Stomach smooth muscle (tissue), 2 donors: ENCODE measurements at regions not wholly inside any gene's neighbourhood (a gene's known extent, or its start where the extent isn't known, plus 50 kb on each side); places are given as distances from the start of the nearest gene placed in this dataset.
"Not testable (repeated sequence)": the region's sequence is repeated elsewhere in the genome, so short reads cannot be mapped to it uniquely, and the experiment has no call there.

Source experiments
- H3K27ac ChIP-seq: one replicate; pipeline ENCODE4 v1.7.0; 2013; ENCODE audit warnings: mild to moderate bottlenecking, low read length, inconsistent platforms
- H3K27me3 ChIP-seq, 2 donors: one replicate each; pipeline ENCODE4 v1.7.0; 2013; ENCODE audit warnings: low read length in 2 of 2; ENCODE audit not compliant: insufficient read depth in 2 of 2, control insufficient read depth in 1 of 2
- H3K36me3 ChIP-seq, 2 donors: one replicate each; pipeline ENCODE4 v1.7.0; 2013; ENCODE audit warnings: low read length in 2 of 2; ENCODE audit not compliant: control insufficient read depth in 2 of 2, insufficient read depth in 2 of 2
- H3K4me1 ChIP-seq: one replicate; pipeline ENCODE4 v1.7.0; 2013; ENCODE audit warnings: low read length; ENCODE audit not compliant: control insufficient read depth, insufficient read depth
- H3K4me3 ChIP-seq, 2 donors: one replicate each; pipeline ENCODE4 v1.7.0; 2013; ENCODE audit warnings: low read length in 2 of 2
- H3K9ac ChIP-seq, 2 donors: one replicate each; pipeline ENCODE4 v1.7.0; 2013; ENCODE audit warnings: low read length in 2 of 2, mild to moderate bottlenecking in 1 of 2
- H3K9me3 ChIP-seq, 2 donors: one replicate each; pipeline ENCODE4 v1.7.0; 2013; ENCODE audit warnings: low read length in 2 of 2; ENCODE audit not compliant: control insufficient read depth in 2 of 2
- donor health status: healthy.
- donor health status: Pancreatic carcinoma.

DNA sequence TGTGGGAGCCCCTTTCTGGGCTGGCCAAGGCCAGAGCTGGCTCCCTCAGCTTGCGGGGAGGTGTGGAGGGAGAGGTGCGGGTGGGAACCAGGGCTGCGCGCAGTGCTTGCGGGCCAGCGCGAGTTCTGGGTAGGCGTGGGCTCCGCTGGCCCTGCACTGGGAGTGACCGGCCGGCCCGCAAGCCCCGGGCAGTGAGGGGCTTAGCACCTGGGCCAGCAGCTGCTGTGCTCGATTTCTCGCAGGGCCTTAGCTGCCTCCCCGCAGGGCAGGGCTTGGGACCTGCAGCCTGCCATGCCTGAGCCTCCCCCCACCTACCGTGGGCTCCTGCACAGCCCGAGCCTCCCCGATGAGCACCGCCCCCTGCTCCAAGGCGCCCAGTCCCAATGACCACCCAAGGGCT, 56.0 kb upstream of the CACNA2D1 start:
- H3K9me3 ChIP-seq, H3K4me3 ChIP-seq, H3K4me1 ChIP-seq, H3K9ac ChIP-seq, H3K36me3 ChIP-seq, H3K27ac ChIP-seq, H3K27me3 ChIP-seq: not testable (repeated sequence)

- no peak overlapping the region for H3K4me3 ChIP-seq
- no peaks in the 10 kb centered on the region for H3K27me3 ChIP-seq
- H3K9ac ChIP-seq: no peak overlapping the region
- H3K36me3 ChIP-seq: no peaks in the 10 kb centered on the region
- H3K9me3 ChIP-seq: no peaks in the 10 kb centered on the region
- H3K27ac ChIP-seq: no peak overlapping the region
- no peaks in the 10 kb centered on the region for H3K4me1 ChIP-seq
Measured at GRCh38 chr7:82494420-82494819, 50.8 kb upstream of the CACNA2D1 start.
